H9 (cell line): ENCODE measurements at regions not wholly inside any gene's neighbourhood (a gene's known extent, or its start where the extent isn't known, plus 50 kb on each side); places are given as distances from the start of the nearest gene placed in this dataset.

Experiments
- DNase-seq: peaks from one replicate; pipeline ENCODE4 v3.0.0-alpha.2; 2017
- H2AFZ ChIP-seq: one replicate; pipeline ENCODE4 v1.6.1; 2013; ENCODE audit warnings: mild to moderate bottlenecking, low read length, control low read depth, moderate library complexity
- H2AK5ac ChIP-seq: 2 replicates; pipeline ENCODE4 v1.6.1; 2013; ENCODE audit warnings: low read length, control low read depth, mixed read lengths; ENCODE audit not compliant: insufficient read length
- H2BK120ac ChIP-seq: one replicate; pipeline ENCODE4 v1.6.1; 2013; ENCODE audit warnings: low read depth, mild to moderate bottlenecking, low read length, control low read depth, inconsistent platforms; ENCODE audit not compliant: poor library complexity, severe bottlenecking
- H2BK12ac ChIP-seq: 2 replicates; pipeline ENCODE4 v1.6.1; 2013; ENCODE audit warnings: low read length, control low read depth, mixed read lengths, low read depth; ENCODE audit not compliant: insufficient read length
- H2BK15ac ChIP-seq: 2 replicates; pipeline ENCODE4 v1.6.1; 2013; ENCODE audit warnings: low read depth, low read length, control low read depth
- H2BK20ac ChIP-seq: one replicate; pipeline ENCODE4 v1.6.1; 2013; ENCODE audit warnings: low read depth, mild to moderate bottlenecking, low read length, control low read depth, inconsistent platforms; ENCODE audit not compliant: poor library complexity, severe bottlenecking
- H2BK5ac ChIP-seq: 2 replicates; pipeline ENCODE4 v1.6.1; 2013; ENCODE audit warnings: low read length, control low read depth, mixed read lengths; ENCODE audit not compliant: insufficient read length
- H3K14ac ChIP-seq: 2 replicates; pipeline ENCODE4 v1.6.1; 2013; ENCODE audit warnings: low read length, control low read depth; ENCODE audit not compliant: insufficient read depth
- H3K18ac ChIP-seq: 2 replicates; pipeline ENCODE4 v1.6.1; 2013; ENCODE audit warnings: low read depth, mild to moderate bottlenecking, mixed read lengths, low read length, control low read depth; ENCODE audit not compliant: insufficient read length
- H3K23ac ChIP-seq: 2 replicates; pipeline ENCODE4 v1.6.1; 2013; ENCODE audit warnings: low read length, control low read depth, mixed read lengths, low read depth; ENCODE audit not compliant: insufficient read length
- H3K23me2 ChIP-seq: 2 replicates; pipeline ENCODE4 v1.6.1; 2013; ENCODE audit warnings: low read depth, mild to moderate bottlenecking, mixed read lengths, low read length, control low read depth; ENCODE audit not compliant: insufficient read length, poor library complexity, severe bottlenecking
- H3K27ac ChIP-seq: 2 replicates; pipeline ENCODE4 v1.5.1; 2013; ENCODE audit warnings: low read length, control low read depth, mixed read lengths, low read depth; ENCODE audit not compliant: insufficient read length
- H3K27me3 ChIP-seq: 2 replicates; pipeline ENCODE4 v1.6.1; 2013; ENCODE audit warnings: low read length, control low read depth, inconsistent platforms; ENCODE audit not compliant: insufficient read depth
- H3K4ac ChIP-seq: 2 replicates; pipeline ENCODE4 v1.6.1; 2013; ENCODE audit warnings: low read depth, mild to moderate bottlenecking, control low read depth, inconsistent platforms, low read length, moderate library complexity
- H3K4me1 ChIP-seq: 2 replicates; pipeline ENCODE4 v1.6.1; 2013; ENCODE audit warnings: low read length, control low read depth, inconsistent platforms; ENCODE audit not compliant: insufficient read depth
- H3K4me2 ChIP-seq: 2 replicates; pipeline ENCODE4 v1.6.1; 2013; ENCODE audit warnings: low read length, control low read depth, mixed read lengths; ENCODE audit not compliant: insufficient read length, insufficient read depth
- H3K56ac ChIP-seq: 2 replicates; pipeline ENCODE4 v1.6.1; 2013; ENCODE audit warnings: low read depth, mild to moderate bottlenecking, mixed read lengths, low read length, control low read depth; ENCODE audit not compliant: insufficient read length
- H3K79me1 ChIP-seq: 2 replicates; pipeline ENCODE4 v1.6.1; 2013; ENCODE audit warnings: low read depth, mild to moderate bottlenecking, moderate library complexity, low read length, control low read depth, inconsistent platforms; ENCODE audit not compliant: insufficient read depth, poor library complexity, severe bottlenecking
- H3K79me2 ChIP-seq: 2 replicates; pipeline ENCODE4 v1.6.1; 2013; ENCODE audit warnings: low read length, control low read depth, inconsistent platforms; ENCODE audit not compliant: insufficient read depth
- H3K9ac ChIP-seq: 2 replicates; pipeline ENCODE4 v1.6.1; 2013; ENCODE audit warnings: low read length, control low read depth, mixed read lengths; ENCODE audit not compliant: insufficient read length; ENCODE audit errors: extremely low read depth
- H3K9me3 ChIP-seq: one replicate; pipeline ENCODE4 v1.6.1; 2013; ENCODE audit warnings: low read depth, low read length, inconsistent platforms; ENCODE audit not compliant: control insufficient read depth
- H3T11ph ChIP-seq: one replicate; pipeline ENCODE4 v1.6.1; 2013; ENCODE audit warnings: mild to moderate bottlenecking, low read length, control low read depth, inconsistent platforms
- H4K20me1 ChIP-seq: one replicate; pipeline ENCODE4 v1.6.1; 2013; ENCODE audit not compliant: control insufficient read depth, insufficient read length, insufficient read depth
- H4K5ac ChIP-seq: 2 replicates; pipeline ENCODE4 v1.6.1; 2013; ENCODE audit warnings: low read depth, mild to moderate bottlenecking, mixed read lengths, low read length, control low read depth; ENCODE audit not compliant: insufficient read length
- H4K8ac ChIP-seq: replicated peaks from 2 replicates; pipeline ENCODE4 v1.6.1; 2013; ENCODE audit warnings: low read length, control low read depth, mixed read lengths, low read depth; ENCODE audit not compliant: insufficient read length
- H4K91ac ChIP-seq: 2 replicates; pipeline ENCODE4 v1.6.1; 2013; ENCODE audit warnings: low read depth, mild to moderate bottlenecking, moderate library complexity, mixed read lengths, low read length, control low read depth; ENCODE audit not compliant: insufficient read length
- H3K27ac Mint-ChIP-seq, 3 experiments: 2 replicates in 2 of 3; 3 replicates in 1 of 3; pipeline ENCODE4 v1.8.0; 2020 to 2021; ENCODE audit warnings: mixed read lengths in 3 of 3, mild to moderate bottlenecking in 1 of 3, moderate library complexity in 1 of 3
- H3K27me3 Mint-ChIP-seq: 2 replicates; pipeline ENCODE4 v1.8.0; 2021; ENCODE audit warnings: low read depth, mild to moderate bottlenecking, moderate library complexity, mixed read lengths
- H3K36me3 Mint-ChIP-seq, 3 experiments: 2 replicates in 2 of 3; 3 replicates in 1 of 3; pipeline ENCODE4 v1.8.0; 2020 to 2021; ENCODE audit warnings: low read depth in 3 of 3, mixed read lengths in 3 of 3; ENCODE audit not compliant: insufficient read depth in 1 of 3
- H3K4me1 Mint-ChIP-seq, 2 experiments: 2 replicates each; pipeline ENCODE4 v1.8.0; 2020; ENCODE audit warnings: mixed read lengths in 2 of 2
- H3K4me3 Mint-ChIP-seq, 2 experiments: 2 replicates in 1 of 2; 3 replicates in 1 of 2; pipeline ENCODE4 v1.8.0; 2020 to 2021; ENCODE audit warnings: mild to moderate bottlenecking in 2 of 2, mixed read lengths in 2 of 2, moderate library complexity in 1 of 2
- H3K9me3 Mint-ChIP-seq, 2 experiments: 2 replicates in 1 of 2; 3 replicates in 1 of 2; pipeline ENCODE4 v1.8.0; 2020; ENCODE audit warnings: mild to moderate bottlenecking in 2 of 2, mixed read lengths in 2 of 2, moderate library complexity in 1 of 2
- WGBS: extraction: QIAGEN DNeasy Blood & Tissue Kit; methylation state at CpG from one replicate; pipeline ENCODE4 v1.1.7; 2013; ENCODE audit warnings: missing lambda C conversion rate, low lambda C conversion rate, mixed read lengths; ENCODE audit not compliant: insufficient read length; ENCODE audit errors: extremely low coverage; 5-methylcytosine and 5-hydroxymethylcytosine counted together
- TF ChIP-seq, protein P1 (sequence below): fragments of 200-600 bp; sonication (generic); conservative IDR thresholded peaks from 3 replicates; pipeline ENCODE4 v1.8.0; 2021; ENCODE audit warnings: antibody characterized with exemption, mild to moderate bottlenecking

DNA sequence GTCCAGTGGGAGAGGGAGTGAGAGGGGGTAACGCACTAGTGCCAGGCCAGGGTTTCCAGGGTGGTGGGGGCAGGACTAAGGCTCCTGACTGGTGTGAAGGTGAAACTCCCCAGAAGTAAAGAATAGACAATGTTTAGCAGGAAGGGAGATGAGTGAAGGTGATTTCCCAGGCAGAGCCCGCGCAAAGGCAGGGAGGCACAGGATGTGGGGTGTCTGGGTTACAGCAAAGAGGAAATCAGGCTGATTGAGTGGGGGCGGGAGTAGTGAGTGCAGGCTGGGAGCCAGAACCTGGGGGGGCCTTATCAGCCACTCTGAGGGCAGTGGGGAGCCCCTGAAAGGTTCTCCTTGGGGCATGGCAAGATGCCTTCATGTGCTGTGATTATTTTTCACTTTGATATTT is 167.5 kb downstream of the UTP18 start:
- no peak overlapping the region for H2BK15ac ChIP-seq
- H4K8ac ChIP-seq = no peak overlapping the region
- no peak overlapping the region; a peak in 1 of 7 replicates for H3K27ac Mint-ChIP-seq
- H2AK5ac ChIP-seq = no peak overlapping the region
- H3K23ac ChIP-seq = no peak overlapping the region
- H2BK20ac ChIP-seq = no peak overlapping the region
- H2BK120ac ChIP-seq = no peak overlapping the region
- no peaks in the 10 kb centered on the region for H3K79me1 ChIP-seq
- no peak overlapping the region for H4K91ac ChIP-seq
- H3K23me2 ChIP-seq = no peaks in the 10 kb centered on the region
- no peak overlapping the region for H2AFZ ChIP-seq
- no peak overlapping the region for H3K9ac ChIP-seq
- H3K36me3 Mint-ChIP-seq = peaks cover 0 to 20% (median 0%) of the 10 kb centered on the region in 3 experiments; a peak in 3 of 7 replicates
- no peak overlapping the region for H2BK12ac ChIP-seq
- no peaks in the 10 kb centered on the region; the same call in 1 of the 2 replicates for H3K4me1 ChIP-seq
- peaks cover 13 to 16% of the 10 kb centered on the region in 2 experiments; a peak in 4 of 5 replicates for H3K9me3 Mint-ChIP-seq
- H3K79me2 ChIP-seq = no peaks in the 10 kb centered on the region
- H4K20me1 ChIP-seq = no peaks in the 10 kb centered on the region
- no peak overlapping the region for H2BK5ac ChIP-seq
- no peak overlapping the region for H3T11ph ChIP-seq
- no peak overlapping the region for H3K4ac ChIP-seq
- H3K14ac ChIP-seq = peak overlapping the region; percentile 20
- H3K18ac ChIP-seq = no peak overlapping the region
- H3K27ac ChIP-seq = no peak overlapping the region
- no peak overlapping the region for H4K5ac ChIP-seq
- TF ChIP-seq, protein P1, sequence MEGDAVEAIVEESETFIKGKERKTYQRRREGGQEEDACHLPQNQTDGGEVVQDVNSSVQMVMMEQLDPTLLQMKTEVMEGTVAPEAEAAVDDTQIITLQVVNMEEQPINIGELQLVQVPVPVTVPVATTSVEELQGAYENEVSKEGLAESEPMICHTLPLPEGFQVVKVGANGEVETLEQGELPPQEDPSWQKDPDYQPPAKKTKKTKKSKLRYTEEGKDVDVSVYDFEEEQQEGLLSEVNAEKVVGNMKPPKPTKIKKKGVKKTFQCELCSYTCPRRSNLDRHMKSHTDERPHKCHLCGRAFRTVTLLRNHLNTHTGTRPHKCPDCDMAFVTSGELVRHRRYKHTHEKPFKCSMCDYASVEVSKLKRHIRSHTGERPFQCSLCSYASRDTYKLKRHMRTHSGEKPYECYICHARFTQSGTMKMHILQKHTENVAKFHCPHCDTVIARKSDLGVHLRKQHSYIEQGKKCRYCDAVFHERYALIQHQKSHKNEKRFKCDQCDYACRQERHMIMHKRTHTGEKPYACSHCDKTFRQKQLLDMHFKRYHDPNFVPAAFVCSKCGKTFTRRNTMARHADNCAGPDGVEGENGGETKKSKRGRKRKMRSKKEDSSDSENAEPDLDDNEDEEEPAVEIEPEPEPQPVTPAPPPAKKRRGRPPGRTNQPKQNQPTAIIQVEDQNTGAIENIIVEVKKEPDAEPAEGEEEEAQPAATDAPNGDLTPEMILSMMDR = no peak
- DNase-seq = no peak
- H3K27me3 ChIP-seq = no peaks in the 10 kb centered on the region
- H3K4me3 Mint-ChIP-seq = no peak overlapping the region
- H3K4me1 Mint-ChIP-seq = peaks cover under 1 to 6% of the 10 kb centered on the region in 2 experiments; a peak in 2 of 4 replicates
- WGBS = no CpG with 5 or more reads among the region's 4 CpGs
- H3K27me3 Mint-ChIP-seq = peaks cover 2% of the 10 kb centered on the region; the same call in 1 of the 2 replicates
- no peak overlapping the region for H3K56ac ChIP-seq
- H3K9me3 ChIP-seq = peaks cover 4% of the 10 kb centered on the region
- H3K4me2 ChIP-seq = no peak overlapping the region
